PC-9 (cell line): ENCODE measurements at regions not wholly inside any gene's neighbourhood (a gene's known extent, or its start where the extent isn't known, plus 50 kb on each side); places are given as distances from the start of the nearest gene placed in this dataset.

Source experiments
- CTCF ChIP-seq: fragments of 200-600 bp; sonication (generic); conservative IDR thresholded peaks from 2 replicates; pipeline ENCODE4 v1.6.1; 2017; ENCODE audit warnings: mixed run types, antibody characterized with exemption, mild to moderate bottlenecking, moderate library complexity
- EZH2 ChIP-seq: fragments of 200-600 bp; sonication (generic); IDR thresholded peaks from 2 replicates; pipeline ENCODE4 v1.8.0; 2017; ENCODE audit warnings: antibody characterized with exemption, low read depth

GRCh38 chr12:105637470-105637869 lies 307.0 kb downstream of the C12orf75 start:
- TF ChIP-seq CTCF, result no peak
- TF ChIP-seq EZH2, result no peak
